ENCODE measurements at regions not wholly inside any gene's neighbourhood (a gene's known extent, or its start where the extent isn't known, plus 50 kb on each side); places are given as distances from the start of the nearest gene placed in this dataset.
"Not testable (repeated sequence)": the region's sequence is repeated elsewhere in the genome, so short reads cannot be mapped to it uniquely, and the experiment has no call there.

- Histone ChIP-seq H3K36me3 (ENCODE audit: control insufficient read depth in 2 of 3, insufficient read depth in 3 of 3, low read length in 3 of 3) (no peaks in the 10 kb centered on the region), H3K27ac (ENCODE audit: low read depth, low read length) (no peak overlapping the region), H3K4me1 (ENCODE audit: control insufficient read depth in 2 of 2, insufficient read depth in 2 of 2, low read length in 2 of 2) (no peaks in the 10 kb centered on the region), H3K27me3 (ENCODE audit: control insufficient read depth in 2 of 2, insufficient read depth in 2 of 2, low read length in 2 of 2) (no peaks in the 10 kb centered on the region), H3K9me3 (ENCODE audit: control insufficient read depth in 2 of 3, low read length in 3 of 3) (no peaks in the 10 kb centered on the region), H3K4me3 (ENCODE audit: low read length) (no peak overlapping the region)
- Mint-ChIP-seq H3K27me3 (peaks cover 0 to 5% (median 0%) of the 10 kb centered on the region in 5 donors), H3K9me3 (peaks cover 0 to 23% (median 0%) of the 10 kb centered on the region in 11 donors), H3K27ac (no peak overlapping the region), H3K4me3 (no peak overlapping the region), H3K36me3 (peaks cover 0 to 4% (median 0%) of the 10 kb centered on the region in 5 donors), H3K4me1 (peaks cover 0 to 23% (median 4%) of the 10 kb centered on the region in 7 donors)
- ChIA-PET POLR2A (no interaction called here), CTCF (interaction anchor here (0.5 to 1.2 kb wide), 2 partner anchors 14 to 62 kb away, joined by 3 read pairs; no protein-coding TSS in a partner anchor)
- DNase-seq (no peak), ATAC-seq (no peak)
- intact Hi-C loops (cut with micrococcal nuclease), result no loop called here
Observed at GRCh38 chr6:166848979-166849748, 107.2 kb downstream of the RNASET2 start.

DNA sequence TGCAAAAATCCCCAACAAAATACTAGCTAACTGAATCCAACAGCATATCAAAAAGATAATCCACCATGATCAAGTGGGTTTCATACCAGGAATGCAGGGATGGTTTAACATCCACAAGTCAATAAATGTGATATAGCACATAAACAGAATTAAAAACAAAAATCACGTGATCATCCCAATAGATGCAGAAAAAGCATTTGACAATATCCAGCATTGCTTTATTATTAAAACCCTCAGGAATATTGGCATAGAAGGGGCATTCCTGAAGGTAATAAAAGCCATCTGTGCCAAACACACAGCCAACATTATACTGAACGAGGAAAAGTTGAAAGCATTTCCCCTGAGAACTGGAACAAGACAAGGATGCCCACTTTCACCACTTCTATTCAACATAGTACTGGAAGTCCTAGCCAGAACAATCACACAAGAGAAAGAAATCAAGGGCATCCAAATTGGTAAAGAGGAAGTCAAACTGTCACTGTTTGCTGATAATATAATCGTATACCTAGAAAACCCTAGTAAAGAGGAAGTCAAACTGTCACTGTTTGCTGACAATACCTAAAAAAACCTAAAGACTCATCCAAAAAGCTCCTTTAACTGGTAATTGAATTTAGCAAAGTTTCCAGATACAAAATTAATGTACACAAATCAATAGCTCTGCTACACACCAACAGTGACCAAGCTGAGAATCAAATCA lies 109.8 kb downstream of the RNASET2 start:
- H3K27me3 Mint-ChIP-seq; H3K27me3 ChIP-seq (ENCODE audit: control insufficient read depth in 2 of 2, insufficient read depth in 2 of 2, low read length in 2 of 2); H3K27ac Mint-ChIP-seq; H3K4me3 ChIP-seq (ENCODE audit: low read length); ATAC-seq; H3K36me3 ChIP-seq (ENCODE audit: control insufficient read depth in 2 of 3, insufficient read depth in 3 of 3, low read length in 3 of 3); H3K27ac ChIP-seq (ENCODE audit: low read depth, low read length); DNase-seq; H3K4me1 ChIP-seq (ENCODE audit: control insufficient read depth in 2 of 2, insufficient read depth in 2 of 2, low read length in 2 of 2); intact Hi-C loops (cut with micrococcal nuclease); CTCF ChIA-PET; H3K4me3 Mint-ChIP-seq; POLR2A ChIA-PET; H3K36me3 Mint-ChIP-seq; H3K9me3 ChIP-seq (ENCODE audit: control insufficient read depth in 2 of 3, low read length in 3 of 3): not testable (repeated sequence)
- Mint-ChIP-seq H3K4me1 (peaks cover 0 to 24% (median 5%) of the 10 kb centered on the region in 7 donors), H3K9me3 (peaks cover 0 to 23% (median 0%) of the 10 kb centered on the region in 11 donors)

DNA sequence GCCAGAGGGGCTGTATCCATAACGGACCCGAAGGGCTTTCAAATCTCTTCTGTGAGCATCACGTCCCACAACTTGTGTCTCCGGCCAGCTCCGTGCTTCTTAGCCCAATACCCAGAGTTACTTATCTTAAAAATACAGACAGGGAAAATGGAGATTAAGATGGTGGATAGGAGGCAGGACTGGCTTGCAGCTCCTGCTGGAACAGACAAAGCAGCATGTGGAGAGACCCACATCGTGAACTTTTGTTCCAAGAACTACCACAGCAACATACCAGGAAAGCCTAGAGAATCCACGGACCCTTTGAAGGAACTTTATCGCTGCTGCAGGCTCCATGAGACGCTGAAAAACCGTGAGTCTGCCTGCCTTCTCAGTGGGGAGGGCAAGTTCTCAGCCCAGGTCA lies 113.7 kb downstream of the RNASET2 start:
- peaks cover 0 to 3% (median 0%) of the 10 kb centered on the region in 5 donors for H3K36me3 Mint-ChIP-seq

DNA sequence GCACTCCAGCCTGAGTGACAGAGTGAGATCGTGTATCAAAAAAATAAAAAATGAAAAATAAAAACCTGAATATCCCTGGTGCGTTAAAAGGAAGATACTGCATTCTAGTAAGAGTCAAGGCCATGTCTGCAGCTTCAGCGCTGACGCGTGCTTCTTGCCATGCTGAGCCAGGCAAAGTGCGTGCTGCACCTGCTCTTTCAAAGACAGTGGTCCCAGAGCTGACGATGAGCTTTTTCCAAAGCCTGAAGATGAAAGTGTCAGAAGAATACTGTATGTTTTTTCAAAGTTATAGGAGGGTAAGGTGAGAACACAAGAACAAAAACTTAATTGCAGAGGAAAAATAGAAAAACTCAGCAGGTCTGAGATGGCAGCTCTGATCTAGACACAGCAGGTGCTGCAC lies 115.1 kb downstream of the RNASET2 start:
- Histone ChIP-seq H3K4me1 (ENCODE audit: control insufficient read depth in 2 of 2, insufficient read depth in 2 of 2, low read length in 2 of 2) (no peaks in the 10 kb centered on the region), H3K36me3 (ENCODE audit: control insufficient read depth in 2 of 3, insufficient read depth in 3 of 3, low read length in 3 of 3) (no peaks in the 10 kb centered on the region), H3K27ac (ENCODE audit: low read depth, low read length) (no peak overlapping the region), H3K9me3 (ENCODE audit: control insufficient read depth in 2 of 3, low read length in 3 of 3) (no peaks in the 10 kb centered on the region), H3K4me3 (ENCODE audit: low read length) (no peak overlapping the region), H3K27me3 (ENCODE audit: control insufficient read depth in 2 of 2, insufficient read depth in 2 of 2, low read length in 2 of 2) (no peaks in the 10 kb centered on the region)
- ChIA-PET POLR2A (interaction anchor here (0.6 kb wide), 1 partner anchor 504 kb away, joined by 3 read pairs; no protein-coding TSS in a partner anchor), CTCF (no interaction called here)
- Mint-ChIP-seq H3K9me3 (peaks cover 0 to 16% (median 0%) of the 10 kb centered on the region in 11 donors), H3K4me1 (peaks cover 0 to 13% (median 4%) of the 10 kb centered on the region in 7 donors), H3K27ac (peak overlapping the region in 1 of 9 donors; percentile 59), H3K4me3 (no peak overlapping the region), H3K27me3 (peaks cover 0 to 5% (median 0%) of the 10 kb centered on the region in 5 donors), H3K36me3 (peaks cover 0 to 7% (median 3%) of the 10 kb centered on the region in 5 donors)
- DNase-seq, result no peak
- intact Hi-C loops (cut with micrococcal nuclease), result no loop called here
- ATAC-seq, result no peak

More for the DNA sequence above, 113.7 kb downstream of the RNASET2 start:
- Histone ChIP-seq H3K27me3 (ENCODE audit: control insufficient read depth in 2 of 2, insufficient read depth in 2 of 2, low read length in 2 of 2) (no peaks in the 10 kb centered on the region), H3K4me1 (ENCODE audit: control insufficient read depth in 2 of 2, insufficient read depth in 2 of 2, low read length in 2 of 2) (no peaks in the 10 kb centered on the region), H3K9me3 (ENCODE audit: control insufficient read depth in 2 of 3, low read length in 3 of 3) (no peaks in the 10 kb centered on the region), H3K36me3 (ENCODE audit: control insufficient read depth in 2 of 3, insufficient read depth in 3 of 3, low read length in 3 of 3) (no peaks in the 10 kb centered on the region), H3K27ac (ENCODE audit: low read depth, low read length) (no peak overlapping the region), H3K4me3 (ENCODE audit: low read length) (no peak overlapping the region)
- H3K27ac Mint-ChIP-seq, result no peak overlapping the region
- POLR2A ChIA-PET, result no interaction called here
- no peak overlapping the region for H3K4me3 Mint-ChIP-seq
- ATAC-seq, result no peak
- peaks cover 0 to 23% (median 0%) of the 10 kb centered on the region in 11 donors for H3K9me3 Mint-ChIP-seq
- CTCF ChIA-PET, result no interaction called here
- no peak for DNase-seq
- peaks cover 0 to 5% (median 0%) of the 10 kb centered on the region in 5 donors for H3K27me3 Mint-ChIP-seq
- H3K4me1 Mint-ChIP-seq, result peaks cover 0 to 24% (median 7%) of the 10 kb centered on the region in 7 donors
- intact Hi-C loops (cut with micrococcal nuclease), result no loop called here

GRCh38 chr6:166839569-166839968 lies 116.8 kb downstream of the RNASET2 start:
- Histone ChIP-seq H3K4me1 (ENCODE audit: control insufficient read depth in 2 of 2, insufficient read depth in 2 of 2, low read length in 2 of 2) (no peaks in the 10 kb centered on the region), H3K9me3 (ENCODE audit: control insufficient read depth in 2 of 3, low read length in 3 of 3) (no peaks in the 10 kb centered on the region), H3K27ac (ENCODE audit: low read depth, low read length) (no peak overlapping the region), H3K27me3 (ENCODE audit: control insufficient read depth in 2 of 2, insufficient read depth in 2 of 2, low read length in 2 of 2) (no peaks in the 10 kb centered on the region), H3K4me3 (ENCODE audit: low read length) (no peak overlapping the region), H3K36me3 (ENCODE audit: control insufficient read depth in 2 of 3, insufficient read depth in 3 of 3, low read length in 3 of 3) (no peaks in the 10 kb centered on the region)
- ChIA-PET POLR2A (no interaction called here), CTCF (no interaction called here)
- Mint-ChIP-seq H3K27me3 (no peaks in the 10 kb centered on the region), H3K36me3 (peaks cover 0 to 7% (median 3%) of the 10 kb centered on the region in 5 donors), H3K27ac (no peak overlapping the region), H3K4me3 (no peak overlapping the region), H3K4me1 (peaks cover 0 to 8% (median 0%) of the 10 kb centered on the region in 7 donors), H3K9me3 (peaks cover 0 to 6% (median 0%) of the 10 kb centered on the region in 11 donors)
- intact Hi-C loops (cut with micrococcal nuclease), result no loop called here
- no peak for ATAC-seq
- DNase-seq, result no peak

- Mint-ChIP-seq H3K4me3 (no peak overlapping the region), H3K36me3 (peaks cover 0 to 7% (median 4%) of the 10 kb centered on the region in 5 donors), H3K27ac (no peak overlapping the region), H3K27me3 (no peaks in the 10 kb centered on the region), H3K4me1 (peaks cover 0 to 8% (median 0%) of the 10 kb centered on the region in 7 donors), H3K9me3 (peaks cover 0 to 8% (median 0%) of the 10 kb centered on the region in 11 donors)
- intact Hi-C loops (cut with micrococcal nuclease), result no loop called here
- POLR2A ChIA-PET, result no interaction called here
- Histone ChIP-seq H3K27ac (ENCODE audit: low read depth, low read length) (no peak overlapping the region), H3K4me1 (ENCODE audit: control insufficient read depth in 2 of 2, insufficient read depth in 2 of 2, low read length in 2 of 2) (no peaks in the 10 kb centered on the region), H3K4me3 (ENCODE audit: low read length) (no peak overlapping the region), H3K9me3 (ENCODE audit: control insufficient read depth in 2 of 3, low read length in 3 of 3) (no peaks in the 10 kb centered on the region), H3K27me3 (ENCODE audit: control insufficient read depth in 2 of 2, insufficient read depth in 2 of 2, low read length in 2 of 2) (no peaks in the 10 kb centered on the region), H3K36me3 (ENCODE audit: control insufficient read depth in 2 of 3, insufficient read depth in 3 of 3, low read length in 3 of 3) (no peaks in the 10 kb centered on the region)
- no peak for ATAC-seq
- CTCF ChIA-PET, result no interaction called here
- DNase-seq, result no peak
Observed at GRCh38 chr6:166838987-166839386, 117.4 kb downstream of the RNASET2 start.
